OCI-LY1 (cell line): ENCODE measurements at regions not wholly inside any gene's neighbourhood (a gene's known extent, or its start where the extent isn't known, plus 50 kb on each side); places are given as distances from the start of the nearest gene placed in this dataset.

ENCODE experiments used
- H2AFZ ChIP-seq: fragments of 200-600 bp; sonication (generic), shearing (Covaris generic); 2 replicates; pipeline ENCODE4 v1.6.0; 2014; ENCODE audit warnings: antibody characterized with exemption, mild to moderate bottlenecking, low read length
- H3F3A ChIP-seq: fragments of 200-600 bp; sonication (generic), shearing (Covaris generic); 2 replicates; pipeline ENCODE4 v1.6.0; 2014; ENCODE audit warnings: mild to moderate bottlenecking, antibody characterized with exemption, low read length, moderate library complexity; ENCODE audit not compliant: insufficient read depth
- H3K27ac ChIP-seq: fragments of 200-600 bp; sonication (generic); 2 replicates; pipeline ENCODE4 v1.5.1; 2014; ENCODE audit warnings: low read length, mixed run types, mild to moderate bottlenecking, low read depth; ENCODE audit not compliant: poor library complexity, severe bottlenecking
- H3K27me3 ChIP-seq: fragments of 200-600 bp; sonication (generic); 2 replicates; pipeline ENCODE4 v1.6.0; 2014; ENCODE audit warnings: antibody characterized with exemption, mild to moderate bottlenecking, low read length, moderate library complexity; ENCODE audit not compliant: insufficient read depth
- H3K36me3 ChIP-seq: fragments of 200-600 bp; sonication (generic); 2 replicates; pipeline ENCODE4 v1.6.1; 2014; ENCODE audit warnings: mild to moderate bottlenecking, antibody characterized with exemption, low read length, moderate library complexity, mixed read lengths; ENCODE audit not compliant: insufficient read depth
- H3K4me1 ChIP-seq: fragments of 200-600 bp; sonication (generic); 2 replicates; pipeline ENCODE4 v1.5.1; 2014; ENCODE audit warnings: mild to moderate bottlenecking, low read length, moderate library complexity; ENCODE audit not compliant: insufficient read depth, severe bottlenecking
- H3K4me2 ChIP-seq: fragments of 200-600 bp; sonication (generic), shearing (Covaris generic); 2 replicates; pipeline ENCODE4 v1.6.1; 2014; ENCODE audit warnings: low read length
- H3K4me3 ChIP-seq: fragments of 200-600 bp; sonication (generic); 2 replicates; pipeline ENCODE4 v1.5.1; 2014; ENCODE audit warnings: low read length, low read depth, mild to moderate bottlenecking, mixed read lengths; ENCODE audit not compliant: poor library complexity, severe bottlenecking
- H3K79me2 ChIP-seq: fragments of 200-600 bp; shearing (Covaris generic); 2 replicates; pipeline ENCODE4 v1.6.1; 2016; ENCODE audit warnings: mixed run types, low read length, mixed read lengths; ENCODE audit not compliant: insufficient read depth
- H3K9ac ChIP-seq: fragments of 200-600 bp; sonication (generic), shearing (Covaris generic); 2 replicates; pipeline ENCODE4 v1.6.1; 2014; ENCODE audit warnings: mild to moderate bottlenecking, low read length, mixed read lengths
- H3K9me2 ChIP-seq: fragments of 200-600 bp; sonication (generic), shearing (Covaris generic); 2 replicates; pipeline ENCODE4 v1.6.1; 2014; ENCODE audit warnings: low read depth, mild to moderate bottlenecking, low read length, mixed read lengths
- H3K9me3 ChIP-seq: fragments of 200-600 bp; shearing (Covaris generic); 2 replicates; pipeline ENCODE4 v1.6.1; 2014; ENCODE audit warnings: low read length, mixed read lengths
- H4K20me1 ChIP-seq: fragments of 200-600 bp; sonication (generic), shearing (Covaris generic); 2 replicates; pipeline ENCODE4 v1.6.0; 2016; ENCODE audit warnings: mild to moderate bottlenecking, low read length; ENCODE audit not compliant: insufficient read depth
- CTCF ChIP-seq: fragments of 200-600 bp; sonication (generic), shearing (Covaris generic); IDR thresholded peaks from 2 replicates; pipeline ENCODE4 v1.5.1; 2017; ENCODE audit warnings: mild to moderate bottlenecking, antibody characterized with exemption, low read length, moderate library complexity, mixed read lengths
- EZH2 ChIP-seq: fragments of 200-600 bp; sonication (generic), shearing (Covaris generic); IDR thresholded peaks from 2 replicates; pipeline ENCODE4 v1.8.0; 2017; ENCODE audit warnings: borderline replicate concordance, mixed run types, mild to moderate bottlenecking, antibody characterized with exemption, low read length, moderate library complexity, mixed read lengths

GRCh38 chr18:24559526-24559925, 99.1 kb downstream of the HRH4 start:
- Histone ChIP-seq H3K27me3 (no peaks in the 10 kb centered on the region), H4K20me1 (no peaks in the 10 kb centered on the region), H3K4me2 (no peak overlapping the region), H3K9me2 (no peaks in the 10 kb centered on the region), H3K27ac (no peak overlapping the region), H2AFZ (no peak overlapping the region), H3K36me3 (no peaks in the 10 kb centered on the region), H3K9me3 (no peaks in the 10 kb centered on the region), H3K4me3 (no peak overlapping the region), H3F3A (no peaks in the 10 kb centered on the region), H3K79me2 (no peaks in the 10 kb centered on the region), H3K9ac (no peak overlapping the region), H3K4me1 (no peaks in the 10 kb centered on the region)
- no peak for TF ChIP-seq EZH2
- TF ChIP-seq CTCF, result no peak

GRCh38 chr18:24560511-24560981, 100.1 kb downstream of the HRH4 start:
- Histone ChIP-seq H3K27me3 (no peaks in the 10 kb centered on the region), H3K27ac (no peak overlapping the region), H3F3A (no peaks in the 10 kb centered on the region), H3K4me3 (no peak overlapping the region), H2AFZ (no peak overlapping the region), H3K9me3 (no peaks in the 10 kb centered on the region), H3K9me2 (no peaks in the 10 kb centered on the region), H3K79me2 (no peaks in the 10 kb centered on the region), H3K36me3 (no peaks in the 10 kb centered on the region), H3K4me2 (no peak overlapping the region), H3K9ac (no peak overlapping the region), H3K4me1 (no peaks in the 10 kb centered on the region), H4K20me1 (no peaks in the 10 kb centered on the region)
- TF ChIP-seq CTCF (no peak), EZH2 (no peak)

GRCh38 chr18:24561369-24561965, 101.0 kb downstream of the HRH4 start:
- Histone ChIP-seq H2AFZ (no peak overlapping the region), H3K79me2 (no peaks in the 10 kb centered on the region), H3F3A (no peaks in the 10 kb centered on the region), H3K9me3 (no peaks in the 10 kb centered on the region), H3K36me3 (no peaks in the 10 kb centered on the region), H4K20me1 (no peaks in the 10 kb centered on the region), H3K27ac (no peak overlapping the region), H3K4me1 (no peaks in the 10 kb centered on the region), H3K4me3 (no peak overlapping the region), H3K9me2 (no peaks in the 10 kb centered on the region), H3K27me3 (no peaks in the 10 kb centered on the region), H3K9ac (no peak overlapping the region), H3K4me2 (no peak overlapping the region)
- no peak for TF ChIP-seq EZH2
- no peak for TF ChIP-seq CTCF
